GM12878 (cell line): ENCODE measurements at regions not wholly inside any gene's neighbourhood (a gene's known extent, or its start where the extent isn't known, plus 50 kb on each side); places are given as distances from the start of the nearest gene placed in this dataset.

ENCODE experiments used
- CTCF ChIP-seq, 3 experiments: IDR thresholded peaks in 2 of 3; conservative IDR thresholded peaks in 1 of 3; 2 replicates each; pipeline ENCODE4 v1.5.1; 2011; ENCODE audit warnings: low read depth in 3 of 3, low read length in 3 of 3, mild to moderate bottlenecking in 3 of 3, control low read depth in 2 of 3, moderate library complexity in 2 of 3, inconsistent platforms in 1 of 3, mixed read lengths in 1 of 3; ENCODE audit not compliant: control insufficient read depth in 2 of 3, insufficient read depth in 1 of 3; ENCODE audit errors: extremely low read depth in 1 of 3
- KAT2A ChIP-seq: conservative IDR thresholded peaks from 2 replicates; pipeline ENCODE4 v1.6.1; 2011; ENCODE audit warnings: low read depth, low read length; ENCODE audit not compliant: control insufficient read depth

DNA sequence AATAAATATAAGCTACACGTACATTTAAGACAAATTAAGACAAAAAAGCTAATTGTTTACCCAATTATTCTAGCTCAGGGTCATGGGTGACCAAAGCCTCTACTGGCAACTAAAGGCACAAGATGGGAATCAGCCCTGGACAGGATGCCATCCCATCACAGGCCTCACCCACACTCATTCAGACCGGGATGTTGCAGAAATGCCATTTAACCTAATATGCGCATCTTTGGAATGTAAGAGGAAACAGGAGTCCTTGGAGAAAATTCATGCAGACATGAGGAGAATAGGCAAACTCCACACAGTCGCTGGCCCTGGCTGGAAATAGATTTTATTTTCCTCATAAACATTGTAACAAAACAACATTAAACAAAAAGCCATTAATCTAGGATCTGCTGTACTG, 2003.8 kb upstream of the CDH9 start:
- no peak for TF ChIP-seq KAT2A
- TF ChIP-seq CTCF (IDR thresholded peaks at IDR 0.05 in 2 of 3, conservative IDR thresholded peaks at IDR 0.05 in 1 of 3; ENCODE audit: control insufficient read depth in 2 of 3, extremely low read depth in 1 of 3, insufficient read depth in 1 of 3, low read depth in 3 of 3, low read length in 3 of 3): no peak
